GM18520 (cell line): ENCODE measurements at regions not wholly inside any gene's neighbourhood (a gene's known extent, or its start where the extent isn't known, plus 50 kb on each side); places are given as distances from the start of the nearest gene placed in this dataset.

ENCODE experiments used
- ATAC-seq: cut with Tn5 transposase; IDR thresholded peaks from one replicate; pipeline ENCODE4 v1.9.1; 2021; ENCODE audit not compliant: unreplicated experiment

DNA sequence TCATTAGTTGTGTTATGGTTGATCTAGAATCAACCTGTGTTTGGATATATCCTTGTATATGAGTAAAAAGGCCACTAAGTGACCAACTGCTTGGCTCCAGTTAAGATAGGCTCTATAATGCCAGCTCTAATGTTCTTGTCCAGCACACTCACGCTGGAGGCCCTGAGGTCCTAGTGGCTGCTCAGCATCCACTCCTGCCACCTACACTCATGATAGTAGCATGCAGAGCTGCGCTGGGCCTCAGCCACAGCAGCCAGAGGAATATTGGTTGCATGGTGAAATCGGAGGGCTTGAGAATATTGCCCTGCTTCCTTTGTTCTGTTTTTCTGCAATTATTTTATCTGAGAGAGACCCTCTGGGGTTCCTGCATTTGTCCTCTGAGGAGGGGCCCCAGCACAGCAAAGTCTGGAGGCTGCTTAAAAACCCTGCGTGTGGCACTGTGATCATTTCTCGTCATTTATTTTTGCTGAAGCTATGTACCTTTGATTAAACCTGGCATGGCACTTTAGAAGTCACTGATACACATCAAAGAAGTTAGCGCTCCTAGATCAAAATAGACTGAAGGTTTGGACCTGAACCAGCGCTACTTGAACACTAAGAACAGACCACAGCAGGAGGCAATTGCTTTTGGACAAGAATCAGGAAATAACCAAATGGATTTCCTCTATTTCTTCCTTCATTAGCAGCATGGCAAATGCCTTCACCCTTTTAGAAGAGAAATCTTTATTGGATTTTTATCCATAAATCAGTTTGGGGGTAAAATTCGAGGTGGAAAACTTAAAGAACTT lies 398.4 kb upstream of the ID4 start:
- ATAC-seq, result no peak

DNA sequence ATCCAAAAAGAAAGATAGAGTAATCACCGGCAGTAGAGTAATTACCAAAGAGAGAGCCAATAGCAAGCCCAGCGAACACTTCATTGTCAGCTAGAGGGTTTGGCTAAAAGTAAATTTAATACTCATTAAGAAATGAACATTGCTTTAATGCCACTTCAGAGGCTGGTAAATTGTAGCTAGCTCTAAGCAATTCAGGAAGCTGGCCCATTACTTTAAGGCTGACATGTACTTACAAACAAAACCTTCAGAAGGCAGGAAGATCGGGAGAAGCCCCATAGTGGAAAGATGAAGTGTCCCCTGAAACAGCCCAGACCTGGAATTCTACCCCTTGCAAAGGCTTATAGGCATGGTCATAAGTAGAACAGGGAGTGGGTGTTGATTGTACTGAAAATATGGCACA lies 396.6 kb upstream of the ID4 start:
- no peak for ATAC-seq

DNA sequence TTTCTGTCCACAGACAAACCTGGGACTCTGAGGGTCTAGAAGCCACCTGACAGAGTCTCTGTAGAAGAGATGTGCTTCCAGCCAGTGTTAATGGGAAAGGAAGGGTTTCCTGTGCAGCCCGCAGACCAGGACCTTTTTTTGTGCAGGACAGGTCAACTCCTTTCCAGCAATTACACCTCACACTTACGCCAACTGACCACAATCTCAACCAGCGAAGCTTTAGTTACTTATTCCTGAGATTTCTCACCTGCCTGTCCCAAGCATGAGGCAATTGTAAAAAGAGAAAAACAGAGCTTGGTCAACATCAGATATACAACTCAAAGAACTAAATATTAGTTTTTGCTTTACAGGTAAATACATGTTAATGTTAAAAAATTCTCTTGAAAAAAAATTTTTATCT lies 393.8 kb upstream of the ID4 start:
- ATAC-seq, result no peak

DNA sequence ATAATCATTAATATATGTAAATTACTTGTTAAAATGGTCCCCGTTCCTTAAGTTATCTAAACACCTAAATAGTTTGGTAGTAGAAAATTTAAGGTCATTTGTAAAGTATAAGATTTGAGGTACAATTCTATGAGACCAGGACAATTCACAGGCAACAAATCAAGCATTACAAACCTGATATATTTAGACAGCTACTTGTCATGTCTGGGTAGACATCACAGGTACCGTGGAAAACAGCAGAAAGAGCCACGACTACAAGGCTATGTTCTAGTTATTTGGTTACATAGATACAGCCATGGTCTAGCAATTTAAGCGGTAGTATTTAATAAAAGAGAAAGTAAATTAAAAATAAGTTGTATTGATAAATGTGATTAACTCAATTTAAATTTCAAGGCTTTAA lies 393.1 kb upstream of the ID4 start:
- no peak for ATAC-seq

DNA sequence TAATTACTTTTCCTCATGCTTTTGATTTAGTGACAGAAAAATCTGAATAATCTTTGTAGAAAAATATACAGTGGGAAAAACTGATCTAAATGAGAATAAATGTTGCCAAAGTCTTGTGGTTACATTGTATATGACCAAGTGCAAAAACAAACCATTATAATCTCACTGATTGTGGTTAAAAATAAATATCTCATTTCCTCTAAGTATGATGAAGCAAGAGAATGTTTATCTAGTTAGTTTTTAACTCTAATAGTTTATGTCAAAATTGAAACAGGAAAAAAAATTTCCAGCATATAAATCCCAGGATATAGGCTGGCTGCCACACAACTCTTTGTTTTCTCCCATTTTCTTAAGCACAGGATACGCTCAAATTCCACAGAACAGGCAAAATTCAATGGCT lies 392.7 kb upstream of the ID4 start:
- ATAC-seq, result no peak

DNA sequence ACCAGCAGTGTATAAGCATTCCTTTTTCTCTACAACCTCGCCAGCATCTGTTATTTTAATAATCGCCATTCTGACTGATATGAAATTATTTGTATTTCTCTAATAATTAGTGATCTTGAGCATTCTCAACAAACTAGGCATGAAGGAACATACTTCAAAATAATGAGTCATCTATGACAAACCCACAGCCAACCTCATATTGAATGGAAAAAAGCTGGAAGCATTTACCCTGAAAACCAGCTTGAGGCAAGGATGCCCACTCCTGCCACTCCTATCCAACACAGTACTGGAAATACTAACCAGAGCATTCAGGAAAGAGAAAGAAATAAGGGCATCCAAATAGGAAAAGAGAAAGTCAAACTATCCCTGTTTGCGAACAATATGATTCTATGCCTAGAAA lies 390.6 kb upstream of the ID4 start:
- no peak for ATAC-seq

DNA sequence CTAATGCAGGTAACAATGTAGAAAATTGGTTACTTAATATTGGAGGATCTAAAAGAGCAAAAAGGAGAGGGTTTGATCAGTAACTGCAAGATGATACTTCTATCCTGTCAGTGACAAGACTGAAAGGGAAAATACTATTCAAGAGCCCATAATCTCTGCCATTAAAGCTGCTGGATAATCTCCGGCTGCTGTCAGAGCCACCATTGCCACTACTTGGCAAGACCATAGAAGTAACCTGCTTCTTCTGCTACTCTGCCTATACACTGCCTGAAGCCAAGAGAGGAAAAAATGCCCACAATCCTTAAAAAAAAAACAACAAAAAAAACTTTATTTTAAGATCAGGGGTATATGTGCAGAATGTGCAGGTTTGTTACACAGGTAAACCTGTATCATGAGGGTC lies 386.5 kb upstream of the ID4 start:
- ATAC-seq, result no peak

DNA sequence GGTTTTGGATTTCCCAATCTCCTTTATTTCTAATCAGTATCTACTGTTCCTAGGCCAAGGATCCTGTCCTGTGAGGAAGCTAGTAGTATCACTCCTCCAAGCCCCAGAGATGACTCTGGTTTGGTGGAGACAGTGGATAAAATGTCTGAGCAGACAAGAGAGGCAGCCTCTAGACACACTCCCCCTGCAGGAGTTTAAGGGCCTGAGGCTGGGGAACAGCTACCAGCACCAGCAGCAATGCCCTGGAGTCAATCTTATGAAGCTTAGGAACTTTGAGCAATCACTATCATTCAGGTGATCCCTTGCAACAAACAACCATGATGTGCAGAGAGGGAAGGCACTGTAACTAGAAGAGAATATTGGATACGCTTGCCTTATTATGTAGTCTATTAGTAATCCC lies 384.7 kb upstream of the ID4 start:
- ATAC-seq, result no peak

DNA sequence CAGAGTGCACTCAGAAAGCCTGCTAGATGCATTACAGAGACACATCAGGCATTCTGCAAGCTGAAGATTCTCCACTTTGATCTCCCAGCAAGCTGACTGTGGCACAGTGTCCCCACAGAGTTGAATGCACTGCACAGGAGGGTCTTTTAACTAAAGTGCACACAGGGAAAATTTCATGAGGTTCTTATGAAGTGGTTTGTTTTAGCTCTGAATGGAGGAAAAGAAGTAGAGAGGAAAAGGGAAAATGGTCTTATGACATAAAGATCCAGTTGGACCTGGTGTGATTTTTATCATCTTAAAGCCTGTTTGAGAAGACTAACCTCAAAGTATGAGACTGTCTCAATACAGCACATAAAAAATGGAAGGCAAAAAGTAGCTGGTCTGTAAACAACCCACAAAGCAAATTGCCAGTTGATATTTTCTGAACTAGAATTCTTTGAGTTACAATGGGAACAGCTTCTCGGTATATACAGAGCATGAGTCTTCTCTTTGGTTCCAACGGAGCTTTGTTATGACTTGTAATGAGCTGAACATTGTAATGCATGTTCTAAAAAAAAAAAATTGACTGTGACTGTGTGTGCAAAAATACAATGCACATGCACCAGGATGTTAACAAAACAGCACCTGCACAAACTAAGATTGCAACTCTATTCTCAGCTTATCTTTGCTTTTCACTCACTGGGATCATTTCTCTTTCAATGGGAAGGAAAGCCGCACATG lies 383.0 kb upstream of the ID4 start:
- no peak for ATAC-seq

DNA sequence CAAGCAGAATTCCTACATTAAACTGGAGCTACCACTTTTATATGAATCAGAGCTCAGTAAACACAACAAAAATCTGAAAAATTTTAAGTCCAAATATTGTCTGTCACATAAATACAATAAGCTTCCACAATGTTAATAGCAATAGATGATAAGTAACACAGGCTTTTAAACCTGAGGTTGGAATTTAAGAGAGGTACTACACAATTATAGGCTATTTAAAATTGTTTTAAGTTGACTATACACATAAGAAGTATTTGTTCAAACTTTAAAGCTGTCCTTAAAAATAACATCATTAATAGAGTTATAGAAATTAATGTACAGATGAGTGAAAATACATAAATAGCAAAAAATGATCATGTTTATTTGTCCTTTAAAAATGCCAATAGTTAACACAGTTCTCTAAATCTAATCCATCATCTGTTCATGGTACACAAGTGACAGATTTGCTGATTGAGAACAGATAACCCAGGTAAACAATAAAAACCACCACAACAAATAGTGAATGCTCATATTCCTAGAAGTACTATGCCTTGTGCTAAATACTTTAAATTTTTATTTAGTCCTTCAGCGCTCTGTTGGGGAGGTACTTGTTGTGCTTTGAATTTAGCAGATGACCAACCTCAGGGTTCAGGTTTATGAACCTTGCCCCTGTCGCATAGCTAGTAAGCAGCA lies 382.3 kb upstream of the ID4 start:
- ATAC-seq, result no peak

DNA sequence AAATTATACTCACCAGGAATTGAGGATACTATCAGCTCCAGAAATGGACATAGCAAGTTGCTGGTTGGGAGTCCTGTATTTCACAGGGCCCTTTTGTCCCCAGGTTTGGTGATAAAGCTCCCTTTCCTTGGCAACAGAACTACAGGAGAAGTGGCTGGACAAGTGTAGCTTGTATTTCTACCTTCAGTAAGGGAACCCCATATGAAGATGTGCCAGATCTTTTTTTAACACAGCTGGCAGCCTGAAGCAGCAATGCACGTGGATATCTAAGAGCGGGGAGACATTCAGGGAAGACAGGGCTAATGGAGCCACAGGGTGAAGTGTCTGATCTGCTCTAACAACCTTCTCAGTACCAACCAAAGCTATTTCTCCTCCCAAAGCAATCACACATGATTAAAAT lies 373.9 kb upstream of the ID4 start:
- no peak for ATAC-seq

DNA sequence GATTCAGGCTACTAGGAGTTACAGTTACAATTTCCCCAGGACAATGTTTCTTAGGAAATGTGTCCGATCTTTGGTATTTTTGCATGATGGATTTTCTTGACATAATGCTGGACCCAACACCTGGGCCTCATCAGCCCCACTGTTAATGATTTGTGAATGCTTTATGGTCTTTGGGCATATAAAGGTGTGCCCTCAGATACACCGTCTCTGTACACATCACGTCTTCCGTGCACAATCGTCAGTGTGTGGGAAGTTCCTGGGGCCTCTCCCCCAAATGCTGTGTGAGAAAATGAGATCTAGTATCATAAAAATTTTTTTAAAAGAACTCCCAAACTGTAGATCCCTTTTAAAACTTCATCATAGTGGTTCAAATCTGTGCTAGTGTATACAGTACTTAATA lies 373.2 kb upstream of the ID4 start:
- ATAC-seq, result no peak

DNA sequence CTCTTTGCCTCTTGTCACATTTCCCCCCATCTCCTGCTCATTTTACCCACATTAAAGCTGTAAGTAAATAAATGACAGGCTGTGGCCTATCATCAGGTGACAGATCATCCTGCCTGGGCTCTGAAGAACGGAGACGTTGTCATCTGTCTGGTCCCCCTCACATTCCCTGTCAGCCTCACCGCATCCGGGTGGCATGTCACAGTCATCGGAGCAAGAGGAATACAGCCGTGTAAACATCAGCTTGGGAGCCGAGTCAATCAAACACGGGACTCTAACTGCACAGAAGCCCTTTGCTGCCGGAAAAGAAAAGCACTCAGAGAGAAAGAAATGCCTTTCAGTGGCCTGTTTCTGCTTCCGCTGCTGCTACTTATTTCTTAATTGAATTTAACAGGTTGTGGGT lies 371.9 kb upstream of the ID4 start:
- ATAC-seq, result no peak

DNA sequence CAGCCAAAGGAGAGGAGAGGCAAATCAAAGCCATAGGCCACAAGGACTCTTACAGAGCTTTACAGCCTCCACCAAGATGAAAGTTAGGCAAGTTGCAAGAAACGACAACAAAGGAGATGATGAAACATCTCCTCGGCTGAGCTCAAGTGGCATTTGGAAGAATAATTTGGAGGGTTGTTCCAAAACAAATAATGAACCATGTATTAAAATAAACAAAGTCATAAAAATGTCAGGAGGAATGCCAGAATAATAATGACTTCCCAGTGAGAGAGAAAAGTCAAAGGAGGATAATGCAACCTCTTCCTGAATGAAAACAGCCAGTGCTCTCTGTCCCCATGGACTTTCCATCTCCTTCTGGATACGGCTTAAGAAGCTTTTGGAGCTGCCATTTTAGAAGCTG lies 371.4 kb upstream of the ID4 start:
- no peak for ATAC-seq

DNA sequence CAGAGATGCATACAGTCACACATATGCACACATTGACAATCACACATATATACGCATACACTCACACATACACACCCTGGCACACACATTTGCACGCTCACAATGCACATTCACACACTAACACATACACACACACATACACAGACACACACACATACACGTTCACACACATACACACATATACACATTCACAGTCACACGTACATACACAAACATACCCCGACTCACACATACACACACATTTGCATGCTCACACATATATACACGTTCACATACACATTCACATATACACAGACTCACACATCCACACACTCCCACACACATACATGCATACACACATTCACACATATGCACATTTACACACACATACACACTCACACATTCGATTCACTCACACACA lies 366.8 kb upstream of the ID4 start:
- ATAC-seq, result no peak

DNA sequence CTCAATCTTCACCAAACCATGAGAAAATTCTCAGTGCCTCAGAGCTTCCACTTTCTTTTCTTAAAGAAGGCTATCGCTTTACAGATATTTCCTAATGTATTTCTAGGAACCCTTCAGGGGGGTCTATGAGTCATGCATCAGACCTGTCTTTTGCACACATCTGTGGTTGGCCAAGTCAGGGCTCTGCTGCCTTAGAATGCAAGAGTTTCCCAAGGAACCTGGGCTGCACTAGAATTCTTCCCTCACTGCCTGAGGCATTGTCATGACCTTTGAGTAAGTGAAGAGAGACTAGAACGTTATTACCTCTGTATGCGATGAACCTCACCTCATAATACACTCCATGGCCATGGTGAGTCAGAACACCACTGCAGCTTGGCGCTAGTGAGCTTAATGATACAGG lies 365.0 kb upstream of the ID4 start:
- ATAC-seq, result no peak

DNA sequence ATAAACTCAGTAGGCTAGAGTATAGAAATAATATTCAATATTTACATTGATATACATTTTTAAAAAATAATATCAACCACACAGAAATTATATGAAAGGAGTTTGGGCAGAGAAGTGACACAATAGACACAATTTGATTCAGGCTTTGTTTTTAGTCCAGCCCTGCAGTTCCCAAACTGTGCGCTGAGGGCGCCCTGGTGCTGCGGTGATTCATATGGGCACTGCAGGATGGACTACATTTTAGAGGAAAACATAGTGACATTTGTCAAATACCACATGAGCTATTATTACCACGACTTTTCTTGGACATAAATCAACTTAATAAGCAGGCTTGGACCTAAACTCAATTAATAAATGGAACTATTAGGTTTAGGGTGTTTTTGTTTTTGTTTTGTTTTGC lies 364.3 kb upstream of the ID4 start:
- ATAC-seq, result no peak

DNA sequence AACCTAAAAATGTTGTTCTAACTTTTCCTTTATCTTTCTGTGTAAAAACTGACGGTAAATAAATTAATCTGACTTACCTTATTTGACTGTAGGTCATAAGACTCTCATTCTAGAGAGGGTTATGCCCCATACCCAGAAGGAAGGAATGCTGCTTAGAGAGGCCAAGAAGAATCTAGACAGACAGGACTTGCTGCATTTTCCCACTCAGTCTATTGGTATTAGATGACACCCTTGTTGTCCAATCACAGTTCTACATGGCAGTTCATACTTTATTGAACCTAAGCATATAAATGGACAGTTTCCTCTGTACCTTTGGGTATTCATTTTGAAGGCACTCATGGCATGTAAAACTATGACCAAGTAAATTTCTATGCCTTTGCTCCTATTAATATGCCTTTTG lies 359.6 kb upstream of the ID4 start:
- ATAC-seq, result no peak

DNA sequence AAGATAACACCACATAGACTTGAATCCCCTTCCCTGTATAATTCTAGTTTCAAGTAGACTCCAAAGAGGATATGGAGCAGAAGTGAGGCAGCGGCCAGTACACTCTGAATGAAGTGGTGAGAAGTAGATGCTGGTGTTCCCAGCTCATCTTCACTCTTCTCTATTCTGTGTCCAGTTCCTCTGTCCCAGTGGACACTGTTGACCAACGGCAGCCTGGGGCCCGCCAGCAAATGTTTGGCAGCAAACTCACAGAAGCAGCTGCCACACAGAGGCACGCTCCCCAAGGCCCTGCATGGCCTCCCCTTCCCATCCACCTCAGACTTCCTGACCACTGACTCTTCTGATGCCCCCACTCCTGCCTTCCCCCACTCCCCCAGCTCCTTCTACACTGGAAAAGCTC lies 358.9 kb upstream of the ID4 start:
- no peak for ATAC-seq

DNA sequence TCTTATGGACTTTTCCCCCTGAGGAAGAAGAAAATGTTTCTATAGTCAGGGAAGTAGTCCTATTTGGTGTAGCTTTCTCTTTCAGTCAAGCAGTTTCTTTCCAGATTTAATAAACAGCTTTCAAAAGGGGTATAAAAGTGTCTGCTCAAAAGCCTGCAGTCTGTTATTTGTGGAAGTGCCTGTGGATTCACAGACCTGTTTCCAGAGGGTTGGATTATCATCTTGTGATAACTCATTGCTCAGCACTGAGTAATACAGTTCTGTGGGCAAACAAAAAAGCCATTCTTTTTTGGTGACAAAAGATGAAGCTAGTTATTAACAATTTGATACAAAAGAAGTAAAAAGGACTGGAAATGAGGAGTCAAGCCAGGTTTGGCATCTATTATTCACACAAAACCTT lies 358.2 kb upstream of the ID4 start:
- no peak for ATAC-seq

DNA sequence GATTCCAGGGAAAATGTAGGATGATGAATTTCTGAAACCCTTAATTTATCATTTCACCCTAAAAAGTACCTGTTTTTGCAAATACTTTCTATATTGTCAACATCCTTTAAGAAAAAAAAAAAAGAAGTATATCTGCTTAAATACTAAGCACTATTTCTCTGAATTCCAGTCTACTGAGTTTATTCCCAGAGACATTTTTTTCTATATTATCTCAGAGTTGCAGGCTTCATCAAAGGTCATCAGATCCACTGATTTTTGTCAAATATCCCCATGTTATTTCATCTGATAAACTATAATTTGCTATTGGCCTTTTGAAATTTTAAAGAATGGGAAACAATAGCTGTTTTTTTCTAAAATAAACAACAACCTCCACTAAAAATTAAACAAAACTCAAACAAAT lies 357.6 kb upstream of the ID4 start:
- no peak for ATAC-seq

DNA sequence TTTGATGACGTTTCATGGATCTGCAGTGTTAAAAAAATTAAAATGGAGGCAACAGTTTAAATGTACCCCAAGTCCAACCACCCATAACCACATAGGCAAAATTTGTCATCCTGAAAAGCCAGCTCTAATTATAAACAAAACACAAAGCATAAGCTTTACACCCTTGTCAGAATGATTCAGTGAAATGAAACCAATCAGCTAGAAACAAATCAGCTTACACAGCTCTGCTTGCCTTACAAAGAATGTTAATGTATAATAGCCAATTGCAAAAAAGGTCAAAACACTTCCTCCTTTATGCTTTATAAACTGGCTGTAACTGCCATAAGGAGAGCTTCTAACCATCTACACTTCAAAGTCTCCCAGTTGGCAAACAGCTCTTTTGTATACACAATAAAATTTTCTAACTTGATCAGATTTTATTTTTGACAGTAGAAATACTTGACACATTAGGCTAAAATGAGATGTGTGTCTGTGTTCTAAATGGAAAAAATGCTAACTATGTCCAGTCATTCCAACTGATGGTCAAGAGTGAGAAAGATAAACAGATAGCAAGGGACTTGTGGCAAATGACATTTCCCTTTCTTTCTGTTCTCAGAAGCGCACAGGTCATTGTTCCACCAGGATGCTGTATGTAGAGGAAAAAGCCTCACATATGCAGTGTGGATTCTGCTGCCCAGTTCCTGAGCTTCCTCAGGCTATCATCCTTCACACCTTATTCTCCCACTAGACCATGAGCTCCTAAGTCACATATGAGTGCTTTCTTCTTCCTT lies 344.3 kb upstream of the ID4 start:
- ATAC-seq, result no peak
